ENCODE measurements at regions not wholly inside any gene's neighbourhood (a gene's known extent, or its start where the extent isn't known, plus 50 kb on each side); places are given as distances from the start of the nearest gene placed in this dataset.

GRCh38 chr3:102174832-102175374, 259.9 kb upstream of the ZPLD1 start:
- in situ Hi-C loops (cut with HindIII; ENCODE audit: low pct_unique_long_range_greater_than_20kb, low sequenced_read_pairs) = no loop called here
- DNase-seq (ENCODE audit: low read depth in 1 of 2, low spot score in 1 of 2) = no peak
- TF ChIP-seq JUND (IDR thresholded peaks at IDR 0.05; ENCODE audit: low read depth) = no peak

DNA sequence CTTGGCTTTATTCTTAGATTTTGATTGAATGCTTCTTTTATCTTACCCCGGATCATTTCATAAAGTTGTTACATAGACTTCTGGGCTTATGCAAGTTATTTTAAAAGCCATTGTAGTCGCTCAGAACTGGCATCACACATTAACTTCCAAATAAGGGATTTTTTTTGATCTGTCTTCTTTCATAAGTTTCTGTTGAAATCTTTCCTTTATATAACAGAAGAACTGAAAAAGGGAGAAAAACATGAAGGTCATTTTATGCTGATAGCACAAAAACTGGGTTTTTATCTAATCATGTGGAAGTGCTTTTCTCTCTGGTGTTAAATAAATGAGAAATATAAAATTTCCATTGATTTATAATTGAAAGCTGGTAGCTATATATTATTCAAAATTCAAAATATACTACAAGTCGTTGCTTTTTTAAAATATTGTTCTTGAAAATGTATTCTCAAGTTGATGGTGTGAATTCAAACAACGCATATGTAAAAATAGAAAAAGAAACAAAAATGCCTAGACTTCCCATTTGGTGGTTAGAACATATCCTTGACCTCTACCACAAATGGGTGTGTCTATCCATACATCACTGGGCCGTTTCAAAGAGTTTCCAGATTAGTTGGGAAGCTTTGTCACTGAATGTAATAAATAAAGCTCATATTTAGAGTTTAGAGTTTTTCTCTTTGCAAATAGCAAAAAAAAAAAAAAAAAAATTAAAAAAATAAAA, 258.3 kb upstream of the ZPLD1 start:
- in situ Hi-C loops (cut with HindIII; ENCODE audit: low pct_unique_long_range_greater_than_20kb, low sequenced_read_pairs) = no loop called here
- no peak for DNase-seq (ENCODE audit: low read depth in 1 of 2, low spot score in 1 of 2)
- TF ChIP-seq JUND (IDR thresholded peaks at IDR 0.05; ENCODE audit: low read depth) = no peak

GRCh38 chr3:102177075-102177755, 257.6 kb upstream of the ZPLD1 start:
- DNase-seq (ENCODE audit: low read depth in 1 of 2, low spot score in 1 of 2) = no peak
- in situ Hi-C loops (cut with HindIII; ENCODE audit: low pct_unique_long_range_greater_than_20kb, low sequenced_read_pairs) = no loop called here
- no peak for TF ChIP-seq JUND (IDR thresholded peaks at IDR 0.05; ENCODE audit: low read depth)

DNA sequence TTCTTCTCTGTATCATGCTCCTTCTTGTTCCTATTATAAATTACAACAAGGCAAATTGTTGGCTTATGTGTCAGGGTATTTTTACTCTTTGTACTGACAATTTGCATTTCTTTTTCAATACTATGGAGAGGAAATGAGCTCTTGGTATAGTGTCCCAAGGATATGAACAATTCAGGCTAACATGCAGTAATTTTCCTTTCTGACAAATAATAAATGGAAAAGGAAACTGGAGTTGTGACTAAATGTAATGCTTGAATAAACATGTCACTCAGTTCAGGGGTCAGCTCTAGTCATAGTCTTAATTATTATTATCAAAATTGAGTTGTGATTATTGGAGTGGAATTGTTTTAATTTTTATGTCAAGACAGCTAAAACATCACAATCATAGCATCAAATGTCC, 256.0 kb upstream of the ZPLD1 start:
- in situ Hi-C loops (cut with HindIII; ENCODE audit: low pct_unique_long_range_greater_than_20kb, low sequenced_read_pairs) = no loop called here
- no peak for TF ChIP-seq JUND (IDR thresholded peaks at IDR 0.05; ENCODE audit: low read depth)
- no peak for DNase-seq (ENCODE audit: low read depth in 1 of 2, low spot score in 1 of 2)

- DNase-seq (ENCODE audit: low read depth in 1 of 2, low spot score in 1 of 2) = peak in 1 of 2 experiments; percentile 44
- in situ Hi-C loops (cut with HindIII; ENCODE audit: low pct_unique_long_range_greater_than_20kb, low sequenced_read_pairs) = no loop called here
- no peak for TF ChIP-seq JUND (IDR thresholded peaks at IDR 0.05; ENCODE audit: low read depth)
Measured at GRCh38 chr3:102179326-102180177, 255.3 kb upstream of the ZPLD1 start.

- peak in 1 of 2 experiments; percentile 65 for DNase-seq (ENCODE audit: low read depth in 1 of 2, low spot score in 1 of 2)
- no peak for TF ChIP-seq JUND (IDR thresholded peaks at IDR 0.05; ENCODE audit: low read depth)
- in situ Hi-C loops (cut with HindIII; ENCODE audit: low pct_unique_long_range_greater_than_20kb, low sequenced_read_pairs) = no loop called here
Measured at GRCh38 chr3:102180280-102180931, 254.4 kb upstream of the ZPLD1 start.

DNA sequence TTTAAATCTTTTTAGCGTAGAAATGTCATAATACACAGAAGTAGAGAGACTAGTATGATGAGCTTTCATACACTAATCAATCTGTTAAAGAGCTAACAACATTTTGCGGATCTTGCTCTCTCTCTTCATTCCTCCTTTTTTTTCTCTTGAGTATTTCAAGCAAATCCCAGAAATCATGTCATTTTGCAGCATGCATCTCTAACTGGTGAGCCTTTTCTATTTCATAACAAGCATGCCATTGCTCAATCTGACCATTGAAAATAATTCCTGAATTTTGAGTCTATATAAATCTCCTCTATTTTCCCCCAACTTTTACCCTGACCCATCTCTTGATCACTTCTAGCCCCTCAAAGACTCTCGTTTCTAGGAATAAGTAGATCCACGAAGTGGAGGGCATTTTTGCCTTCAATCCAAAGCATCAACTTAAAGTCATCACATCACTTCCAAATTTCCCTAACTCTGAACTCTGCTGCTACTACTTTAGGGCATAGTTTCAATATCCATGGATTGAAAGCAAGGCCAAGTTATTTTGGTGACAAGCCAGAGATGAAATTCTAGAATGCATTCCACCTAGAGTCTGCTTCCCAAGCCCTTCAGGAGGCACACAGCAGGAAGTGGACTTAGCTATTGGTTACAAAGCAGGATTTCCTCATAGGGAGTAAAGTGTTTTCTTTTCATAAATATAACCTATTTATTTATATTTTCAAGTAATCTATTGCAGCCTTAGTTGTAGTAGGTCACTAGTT, 253.5 kb upstream of the ZPLD1 start:
- in situ Hi-C loops (cut with HindIII; ENCODE audit: low pct_unique_long_range_greater_than_20kb, low sequenced_read_pairs) = no loop called here
- DNase-seq (ENCODE audit: low read depth in 1 of 2, low spot score in 1 of 2) = peak; percentile 14 to 71
- no peak for TF ChIP-seq JUND (IDR thresholded peaks at IDR 0.05; ENCODE audit: low read depth)

DNA sequence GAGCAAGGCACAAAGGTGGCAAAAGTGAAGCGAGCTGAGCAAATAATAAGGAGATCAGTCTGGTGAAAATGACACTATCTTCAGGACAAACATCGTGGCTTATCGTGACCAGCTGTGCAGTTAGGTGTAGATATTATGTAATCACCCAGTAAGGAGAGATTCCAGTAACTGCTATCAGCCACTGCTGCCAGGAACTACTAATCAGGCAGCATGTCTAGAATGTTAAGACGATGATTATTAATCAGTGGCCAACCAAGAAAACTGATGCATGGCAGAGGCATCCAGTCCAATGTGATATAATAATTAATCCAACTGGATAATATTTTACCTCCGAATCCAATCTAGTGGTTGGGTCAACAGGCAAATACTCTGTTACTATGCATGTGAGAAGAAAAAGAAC, 252.7 kb upstream of the ZPLD1 start:
- no peak for TF ChIP-seq JUND (IDR thresholded peaks at IDR 0.05; ENCODE audit: low read depth)
- in situ Hi-C loops (cut with HindIII; ENCODE audit: low pct_unique_long_range_greater_than_20kb, low sequenced_read_pairs) = no loop called here
- DNase-seq (ENCODE audit: low read depth in 1 of 2, low spot score in 1 of 2) = no peak

DNA sequence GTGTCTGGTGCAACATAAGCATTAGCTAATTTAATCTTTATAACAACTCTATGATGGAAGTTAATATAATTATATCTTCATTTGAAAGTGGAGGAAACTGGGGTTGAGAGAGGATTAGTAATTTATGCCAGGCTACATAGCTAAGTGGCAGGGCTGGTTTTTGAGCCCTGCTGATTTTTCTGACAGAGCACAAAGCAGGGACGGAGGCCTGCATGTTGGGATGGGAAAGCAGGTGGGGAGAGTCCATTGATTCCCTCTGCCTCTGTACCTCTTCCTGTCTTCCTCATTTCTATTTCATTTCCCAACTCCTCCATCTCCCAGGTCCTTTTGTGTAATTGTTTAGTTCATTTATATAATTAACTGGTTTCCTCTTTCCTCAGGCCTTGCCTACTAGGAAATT, 251.6 kb upstream of the ZPLD1 start:
- in situ Hi-C loops (cut with HindIII; ENCODE audit: low pct_unique_long_range_greater_than_20kb, low sequenced_read_pairs) = no loop called here
- no peak for DNase-seq (ENCODE audit: low read depth in 1 of 2, low spot score in 1 of 2)
- TF ChIP-seq JUND (IDR thresholded peaks at IDR 0.05; ENCODE audit: low read depth) = no peak

- DNase-seq (ENCODE audit: low read depth in 1 of 2, low spot score in 1 of 2) = no peak
- in situ Hi-C loops (cut with HindIII; ENCODE audit: low pct_unique_long_range_greater_than_20kb, low sequenced_read_pairs) = no loop called here
- TF ChIP-seq JUND (IDR thresholded peaks at IDR 0.05; ENCODE audit: low read depth) = no peak
Measured at GRCh38 chr3:102183623-102184022, 251.2 kb upstream of the ZPLD1 start.

- in situ Hi-C loops (cut with HindIII; ENCODE audit: low pct_unique_long_range_greater_than_20kb, low sequenced_read_pairs) = no loop called here
- DNase-seq (ENCODE audit: low read depth in 1 of 2, low spot score in 1 of 2) = no peak
- TF ChIP-seq JUND (IDR thresholded peaks at IDR 0.05; ENCODE audit: low read depth) = no peak
Measured at GRCh38 chr3:102189541-102189940, 245.3 kb upstream of the ZPLD1 start.
